CD4-positive, alpha-beta T cell treated with Interleukin-12 subunit alpha and Interleukin-12 subunit beta, for 1 hour (primary cell): ENCODE measurements at regions not wholly inside any gene's neighbourhood (a gene's known extent, or its start where the extent isn't known, plus 50 kb on each side); places are given as distances from the start of the nearest gene placed in this dataset.
"Not testable (repeated sequence)": the region's sequence is repeated elsewhere in the genome, so short reads cannot be mapped to it uniquely, and the experiment has no call there.

Experiments
- DNase-seq: peaks from one replicate; pipeline ENCODE4 v3.0.0-alpha.2; 2020

DNA sequence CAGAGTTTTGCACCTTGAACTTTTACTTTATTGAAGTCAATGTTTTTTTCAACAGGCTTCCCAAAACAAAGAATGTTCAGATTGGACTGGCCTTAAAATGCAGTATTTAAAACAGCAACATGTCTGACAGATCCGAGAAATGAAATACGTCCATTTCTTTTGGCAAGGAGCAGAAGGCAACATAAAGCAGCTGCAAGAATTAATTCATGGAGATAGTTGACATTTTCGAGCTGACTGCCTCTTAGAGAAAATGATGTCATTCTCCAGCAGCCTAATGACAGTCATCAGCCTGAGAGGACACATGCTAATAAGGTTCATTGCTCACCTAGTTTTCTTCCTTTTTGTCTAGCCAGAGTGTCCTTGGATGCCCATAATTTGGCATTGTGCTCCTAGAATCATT is 232.2 kb upstream of the SEMA6A start:
- no peak for DNase-seq

DNA sequence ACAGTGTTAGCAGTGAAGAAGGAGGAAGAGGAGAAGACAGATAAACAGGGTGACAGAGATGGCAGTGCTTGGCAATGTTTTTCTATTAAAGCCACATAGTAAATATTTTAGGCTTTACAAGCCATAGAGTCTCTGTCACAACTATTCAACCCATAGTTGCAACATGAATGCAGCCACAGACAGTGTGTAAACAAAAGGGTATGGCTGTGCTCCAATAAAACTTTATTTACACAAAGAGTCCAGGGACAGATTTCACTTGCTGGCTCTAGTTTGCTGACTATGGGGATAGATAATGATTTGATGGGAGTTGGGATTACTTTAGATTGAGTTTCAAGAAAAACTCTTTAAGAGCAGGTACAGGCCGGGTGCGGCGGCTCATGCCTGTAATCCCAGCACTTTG is 224.8 kb upstream of the SEMA6A start:
- no peak for DNase-seq

DNA sequence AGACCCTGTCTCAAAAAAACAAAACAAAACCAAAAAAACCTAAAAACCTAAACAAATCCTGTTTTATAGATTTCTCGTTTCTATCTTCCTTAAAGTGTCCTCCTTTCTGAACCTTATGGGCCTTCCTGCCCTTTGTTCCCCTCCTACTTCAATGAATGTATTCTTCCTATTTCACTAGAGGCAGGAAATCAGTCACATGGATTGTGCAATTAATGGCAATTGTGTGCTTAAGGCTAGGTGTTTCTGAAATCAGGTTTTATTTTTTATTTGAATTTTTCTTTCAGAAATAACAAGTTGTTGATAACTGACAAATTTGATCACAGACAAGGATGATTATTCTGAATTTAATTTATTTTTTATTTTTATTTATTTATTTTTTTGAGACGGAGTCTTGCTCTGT is 220.6 kb upstream of the SEMA6A start:
- no peak for DNase-seq

DNA sequence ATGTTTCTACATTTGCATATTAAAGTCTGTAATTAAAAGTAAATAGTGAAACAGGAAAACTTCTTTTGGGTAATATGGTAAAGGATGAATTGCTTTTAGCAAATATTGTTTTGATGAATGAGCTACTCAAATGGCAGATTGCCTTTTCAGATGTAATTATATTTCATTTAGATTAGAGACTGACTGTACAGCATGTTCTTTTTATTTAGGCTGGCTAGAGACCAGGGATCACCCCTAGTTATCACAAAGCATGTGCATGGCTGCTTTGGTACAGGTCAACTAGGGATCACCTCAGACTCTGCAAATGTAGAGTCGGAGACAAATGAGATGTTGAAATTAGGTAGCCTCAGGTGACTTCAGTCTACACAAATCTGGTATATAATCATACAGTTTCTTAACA is 214.9 kb upstream of the SEMA6A start:
- no peak for DNase-seq

DNA sequence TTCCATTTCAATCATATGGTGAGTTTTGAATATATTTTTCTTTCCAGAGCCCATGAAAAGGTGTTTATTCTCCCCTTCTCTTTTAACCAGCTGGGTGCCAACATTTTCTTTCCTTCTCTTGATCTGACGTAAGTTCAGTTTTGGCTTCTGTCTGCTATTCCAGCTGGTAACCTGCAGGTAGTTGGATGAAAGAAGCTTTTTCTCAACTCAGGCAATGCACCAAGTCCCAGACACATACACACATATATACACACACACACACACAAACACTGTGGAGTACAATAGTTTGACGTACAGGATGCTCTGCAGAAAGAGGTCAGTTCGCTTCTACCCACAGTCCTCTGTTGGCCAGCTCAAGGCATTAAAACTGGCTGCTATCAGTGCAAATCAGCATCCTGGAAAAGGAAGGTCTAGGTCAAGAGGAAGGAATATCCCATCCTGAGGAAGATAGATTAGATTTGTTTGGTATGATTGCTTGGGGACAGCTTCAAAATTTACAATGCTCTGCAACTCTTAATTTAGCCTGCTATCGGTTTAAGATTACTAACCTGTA is 214.3 kb upstream of the SEMA6A start:
- no peak for DNase-seq

DNA sequence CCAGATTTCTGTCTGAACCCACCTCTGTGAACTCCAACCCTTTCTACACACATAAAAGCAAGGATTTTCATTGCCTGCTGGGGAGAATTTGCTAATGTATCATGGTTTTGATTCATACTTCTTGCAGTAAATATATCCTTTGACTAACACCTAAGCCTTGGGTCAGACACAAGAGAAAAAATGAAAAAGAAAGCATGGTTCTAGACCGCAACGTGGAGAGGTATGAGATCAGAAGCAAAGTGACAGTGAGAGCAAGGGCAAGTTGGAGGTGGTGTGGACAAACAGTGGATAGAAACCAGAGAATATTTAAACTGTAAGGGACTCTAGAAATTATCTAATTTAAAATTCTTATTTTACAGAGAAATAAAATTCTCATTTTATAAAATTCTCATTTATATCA is 212.9 kb upstream of the SEMA6A start:
- no peak for DNase-seq

DNA sequence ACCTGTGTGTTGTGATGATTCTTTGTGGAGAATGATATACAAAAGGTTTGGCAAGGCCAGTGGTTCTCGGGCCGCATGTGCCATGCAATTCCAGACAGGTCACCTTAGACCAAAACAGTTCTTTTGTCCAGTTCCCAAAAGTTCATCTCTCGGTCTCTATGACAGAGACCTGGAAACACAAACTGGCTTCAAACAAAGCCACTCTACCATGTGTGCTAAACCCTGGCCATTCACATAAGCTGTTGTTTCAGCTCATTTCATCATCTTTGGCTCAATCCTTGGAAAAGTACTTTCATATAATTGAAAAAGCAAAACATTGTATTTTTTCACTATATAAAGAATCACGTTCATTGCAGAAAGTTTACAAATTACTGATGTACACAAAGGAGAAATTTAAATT is 210.5 kb upstream of the SEMA6A start:
- DNase-seq: no peak

DNA sequence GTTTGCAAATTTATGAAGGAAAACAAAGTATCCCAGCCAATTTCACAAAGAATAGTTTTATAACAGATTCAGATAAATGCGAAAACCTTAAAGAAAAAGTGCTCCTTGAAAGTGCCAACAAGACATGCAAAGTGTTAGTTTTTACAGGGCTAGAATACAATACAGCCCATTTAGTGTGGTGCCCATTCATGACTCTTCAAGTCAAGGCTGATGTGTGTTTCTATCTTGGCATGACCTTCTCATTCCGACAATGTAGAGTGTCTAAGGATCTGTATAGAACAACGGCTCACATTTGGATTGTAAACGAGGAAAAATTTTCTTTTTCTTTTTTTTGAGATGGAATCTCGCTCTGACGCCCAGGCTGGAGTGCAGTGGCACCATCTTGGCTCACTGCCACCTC is 205.2 kb upstream of the SEMA6A start:
- DNase-seq: no peak

DNA sequence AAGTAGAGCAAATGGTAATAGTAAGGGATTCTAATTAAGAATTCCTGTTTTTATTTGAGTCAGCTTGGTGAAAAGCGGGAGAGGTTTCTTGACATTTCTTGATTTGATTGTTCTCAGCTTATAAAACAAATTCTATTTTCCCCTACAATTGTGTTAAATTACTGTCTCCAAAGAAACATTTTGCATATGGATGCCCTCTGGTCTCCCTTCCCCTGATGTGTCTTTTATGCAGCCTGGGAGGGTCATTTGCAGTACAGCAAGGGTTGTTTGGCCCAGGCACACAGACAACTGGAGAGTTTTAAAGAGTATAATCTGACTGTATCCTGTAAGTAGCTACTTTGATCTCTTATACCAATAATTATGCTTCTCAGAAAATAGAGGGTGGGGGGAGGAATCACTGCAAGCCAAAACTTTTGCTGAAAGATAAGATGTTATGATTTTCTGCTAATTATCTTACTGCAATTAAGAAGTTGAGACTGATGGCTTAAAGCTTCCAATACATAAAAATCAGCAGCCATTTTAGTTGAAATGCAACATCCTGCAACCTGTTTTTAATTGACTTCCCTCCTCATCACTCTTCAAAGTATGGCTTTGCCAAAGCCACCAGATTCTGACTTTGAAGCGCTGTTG is 204.1 kb upstream of the SEMA6A start:
- DNase-seq: no peak

DNA sequence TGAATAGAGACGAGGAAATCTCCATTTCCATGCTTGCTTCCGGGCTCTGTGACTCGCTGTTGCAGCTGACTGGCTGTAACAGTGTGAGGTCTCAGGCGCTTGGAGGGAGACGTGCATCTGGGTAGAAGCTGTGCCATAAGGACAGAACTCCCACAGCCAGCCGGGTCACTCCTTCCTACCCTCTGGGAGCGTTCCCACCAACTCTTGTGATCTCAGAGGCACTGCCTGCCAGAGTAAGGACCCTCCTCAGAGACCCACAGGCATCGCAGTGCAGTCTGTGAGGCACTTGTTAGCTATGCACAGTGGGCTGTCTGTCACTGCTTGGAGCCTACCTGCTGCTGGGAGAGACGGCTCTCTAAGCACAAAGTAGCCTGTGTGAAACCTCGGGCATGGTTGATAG is 203.4 kb upstream of the SEMA6A start:
- DNase-seq: no peak

DNA sequence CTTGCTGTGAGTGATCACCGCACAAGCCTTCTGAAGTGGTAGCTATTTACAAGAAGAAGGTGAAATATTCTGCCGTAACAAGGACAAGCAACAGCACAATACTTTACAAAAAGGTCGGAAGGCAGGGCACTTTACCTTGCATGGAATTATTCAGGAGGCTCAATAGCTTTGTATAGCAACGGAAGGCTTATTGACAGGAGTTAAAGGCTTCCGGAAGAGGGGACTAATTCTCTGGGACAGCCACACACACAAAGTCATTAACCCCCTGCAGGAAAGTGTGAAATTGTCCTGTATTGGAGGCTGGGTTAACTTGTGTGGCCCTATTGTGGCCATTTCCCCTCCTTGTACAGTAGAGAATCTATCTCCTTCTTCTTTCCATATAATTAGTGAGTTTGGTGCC is 199.3 kb upstream of the SEMA6A start:
- DNase-seq: no peak

DNA sequence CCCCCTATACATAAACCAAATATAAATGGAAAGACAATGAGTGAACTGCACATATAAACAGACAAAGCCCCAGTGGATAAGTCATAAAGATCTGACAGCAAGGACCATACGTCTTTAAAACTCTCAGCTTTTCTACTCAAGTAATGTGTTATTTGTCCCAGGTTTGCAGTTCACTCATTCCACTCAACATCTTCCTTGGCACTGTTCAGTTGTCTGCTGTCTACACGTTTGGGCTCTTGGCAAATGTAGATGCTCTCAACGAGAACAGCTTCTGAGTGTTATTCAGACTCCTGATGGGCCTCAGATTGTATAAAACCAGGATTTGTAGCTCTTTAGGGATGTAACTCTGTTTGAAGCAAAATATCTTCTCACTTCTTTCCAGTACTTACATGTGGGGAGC is 198.2 kb upstream of the SEMA6A start:
- DNase-seq: no peak

DNA sequence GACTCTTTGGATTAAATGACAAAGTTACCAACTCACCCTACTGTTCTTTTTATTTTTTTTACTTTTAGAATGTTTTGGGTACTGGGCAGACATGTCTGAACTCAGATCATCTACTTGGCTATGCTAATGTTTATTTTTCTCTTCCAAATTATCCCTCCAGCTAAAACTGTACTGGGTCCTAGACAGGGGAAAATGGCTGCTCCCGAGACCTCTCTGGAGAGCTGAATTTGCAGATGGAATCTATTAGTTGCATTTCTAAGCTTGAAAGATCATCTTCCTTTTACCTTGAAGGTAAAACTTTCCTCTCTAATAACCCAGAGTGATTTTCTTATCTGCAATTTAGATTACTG is 197.5 kb upstream of the SEMA6A start:
- DNase-seq: no peak

DNA sequence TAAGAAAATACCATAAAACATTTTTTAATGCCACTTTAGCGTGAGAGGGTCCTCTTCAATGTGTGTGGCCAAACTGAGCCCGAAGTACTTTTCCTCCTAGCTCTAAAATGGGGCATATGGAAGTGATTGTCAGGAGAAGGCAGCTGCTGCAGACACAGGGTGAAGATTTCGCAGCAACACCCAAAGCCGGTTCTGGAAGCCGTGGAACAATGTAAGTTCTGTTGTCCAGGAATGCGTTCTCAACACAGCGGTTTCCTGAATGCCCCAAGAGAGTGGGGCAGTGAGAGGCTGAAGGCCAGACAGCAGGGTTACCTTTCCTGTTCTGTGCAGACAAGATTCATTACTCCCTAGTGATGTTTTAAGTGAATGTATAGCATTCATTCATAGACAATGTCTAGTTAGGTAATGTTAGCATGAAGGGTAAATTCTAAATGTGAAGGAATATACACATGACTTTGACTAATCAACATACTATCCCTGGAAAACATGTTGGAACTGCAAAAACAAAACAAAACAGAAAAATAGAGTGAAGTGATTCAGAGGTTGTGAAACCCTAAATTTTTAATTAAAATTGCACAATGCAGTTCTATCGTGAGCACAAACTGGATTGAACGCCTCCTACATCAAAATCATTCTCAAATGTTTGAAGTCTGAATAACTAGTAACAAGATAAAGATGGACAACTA is 197.0 kb upstream of the SEMA6A start:
- no peak for DNase-seq

DNA sequence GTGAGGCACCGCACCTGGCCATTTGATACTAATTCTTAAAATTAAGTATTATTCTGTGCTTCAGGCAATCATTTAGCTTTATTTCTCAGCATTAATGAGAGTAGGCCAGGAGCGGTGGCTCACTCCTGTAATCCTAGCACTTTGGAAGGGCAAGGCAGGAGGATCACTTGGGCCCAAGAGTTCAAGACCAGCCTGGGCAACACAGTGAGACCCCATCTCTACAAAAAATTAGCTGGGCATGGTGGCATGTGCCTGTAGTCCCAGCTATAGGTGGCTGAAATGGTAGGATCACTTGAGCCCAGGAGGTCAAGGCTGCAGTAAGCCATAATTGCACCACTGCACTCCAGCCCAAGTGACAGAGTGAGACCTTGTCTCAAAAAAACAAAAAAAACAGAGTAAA is 195.3 kb upstream of the SEMA6A start:
- not testable (repeated sequence) for DNase-seq

DNA sequence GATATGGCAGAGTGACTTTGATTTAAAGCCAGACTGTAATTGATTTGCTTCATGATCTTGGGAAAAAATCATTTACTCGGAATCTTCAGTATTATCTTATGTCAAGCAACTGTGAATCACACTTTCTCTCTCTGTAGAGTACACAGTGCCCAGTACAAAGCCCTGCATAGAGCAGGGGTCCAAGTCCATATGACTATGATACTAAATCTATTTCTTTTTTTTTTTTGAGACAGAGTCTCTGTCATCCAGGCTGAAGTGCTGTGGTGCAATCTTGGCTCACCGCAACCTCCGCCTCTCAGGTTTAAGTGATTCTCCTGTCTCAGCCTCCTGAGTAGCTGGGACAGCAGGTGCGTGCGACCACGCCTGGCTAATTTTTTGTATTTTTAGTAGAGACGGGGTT is 194.8 kb upstream of the SEMA6A start:
- DNase-seq: no peak

DNA sequence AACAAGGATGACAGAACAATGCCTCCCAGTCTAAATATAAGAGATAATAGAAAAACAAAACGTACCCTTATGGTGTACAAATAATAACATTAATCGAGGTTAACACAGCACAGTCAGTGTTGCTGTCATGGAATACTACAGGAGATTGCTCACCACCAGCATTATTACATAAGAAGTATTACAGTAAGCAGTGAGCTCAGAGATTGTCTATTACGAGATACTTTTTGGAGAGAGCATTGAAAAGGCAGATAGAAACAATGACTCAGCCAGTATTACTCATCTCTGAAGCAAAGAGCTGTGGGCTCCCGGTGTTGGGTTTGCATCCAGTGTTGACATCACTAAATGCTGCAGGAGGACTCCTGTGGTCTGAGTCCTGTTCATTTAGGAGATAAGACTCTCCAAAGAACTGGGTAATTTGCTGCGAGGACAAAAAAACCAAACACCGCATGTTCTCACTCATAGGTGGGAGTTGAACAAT is 191.9 kb upstream of the SEMA6A start:
- DNase-seq: no peak

DNA sequence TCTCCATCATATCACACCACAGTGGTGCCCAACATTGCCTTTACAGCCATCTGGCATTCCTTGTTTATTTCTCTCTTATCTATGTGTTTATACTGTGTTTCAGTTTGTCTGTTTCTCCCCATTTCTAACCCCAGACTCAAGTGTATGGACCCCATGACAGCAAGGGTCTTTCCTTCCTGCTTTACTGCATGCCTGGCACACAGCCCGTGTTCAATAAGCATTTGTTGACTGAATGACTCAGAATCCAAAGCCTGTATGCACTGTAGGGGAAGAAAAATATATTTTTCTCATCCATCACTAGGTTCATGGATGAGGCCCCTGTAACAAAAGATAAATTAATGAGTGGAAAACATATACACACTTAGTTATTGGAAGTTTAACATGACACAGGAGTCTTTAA is 190.8 kb upstream of the SEMA6A start:
- DNase-seq: no peak

DNA sequence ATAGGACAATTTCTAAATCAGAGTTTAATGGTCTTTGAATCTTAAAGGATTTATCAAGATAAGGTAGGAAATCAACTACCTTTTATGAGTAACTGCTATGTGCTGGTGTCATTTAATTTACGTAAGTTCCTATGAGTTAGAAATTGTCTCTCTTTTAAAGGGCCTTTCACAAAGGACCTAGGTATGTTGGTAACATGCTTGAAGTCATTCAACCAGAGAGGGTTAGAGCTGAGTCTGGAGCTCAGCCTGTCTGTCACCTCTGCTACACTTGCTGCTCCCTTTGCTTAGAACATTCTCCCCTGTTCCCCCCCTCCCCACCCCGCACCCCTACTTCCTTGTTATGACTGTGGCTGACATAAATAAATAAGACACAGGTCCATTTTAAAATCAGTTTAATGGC is 190.3 kb upstream of the SEMA6A start:
- DNase-seq: no peak

DNA sequence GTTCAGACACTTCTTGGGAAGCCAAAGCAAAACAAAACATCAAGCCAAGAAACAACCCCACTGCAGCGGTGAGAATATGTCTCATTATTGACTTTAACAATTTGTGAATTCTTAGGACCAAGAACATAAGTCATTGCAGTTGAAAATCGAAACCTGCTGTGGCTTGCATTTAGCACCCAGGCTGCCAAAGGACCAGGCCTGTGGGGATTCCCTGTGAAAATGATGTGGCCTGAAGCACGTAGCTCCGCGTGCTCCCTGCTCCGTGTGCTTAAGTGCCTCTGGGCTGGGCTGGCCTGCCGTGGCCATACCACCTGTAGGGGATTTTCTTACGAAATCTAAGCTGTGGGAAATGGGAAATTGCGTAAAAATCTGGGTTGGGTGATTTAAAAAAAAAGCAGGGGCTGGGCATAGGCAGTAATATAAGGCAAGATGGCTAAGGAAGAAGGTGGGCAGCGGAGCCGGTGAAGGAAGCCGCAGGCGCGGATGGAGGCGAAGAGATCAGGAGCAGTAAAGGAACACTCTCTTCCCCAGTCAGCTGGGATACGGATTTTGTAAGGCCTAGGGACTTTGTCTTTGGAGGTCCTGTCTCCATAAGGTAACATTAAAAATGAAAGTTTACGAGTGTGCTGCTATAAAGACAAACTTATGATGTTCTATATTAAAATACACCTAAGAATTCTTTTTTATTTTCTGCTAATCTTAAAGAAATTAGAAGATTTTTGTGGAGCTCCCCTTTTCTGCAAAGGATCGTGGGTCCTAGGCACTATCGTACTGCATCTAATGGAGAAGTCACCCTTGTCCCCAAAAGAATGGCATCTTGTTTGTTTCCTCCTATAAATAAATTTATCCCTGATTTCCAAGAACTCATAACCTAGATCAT is 189.6 kb upstream of the SEMA6A start:
- DNase-seq: no peak

DNA sequence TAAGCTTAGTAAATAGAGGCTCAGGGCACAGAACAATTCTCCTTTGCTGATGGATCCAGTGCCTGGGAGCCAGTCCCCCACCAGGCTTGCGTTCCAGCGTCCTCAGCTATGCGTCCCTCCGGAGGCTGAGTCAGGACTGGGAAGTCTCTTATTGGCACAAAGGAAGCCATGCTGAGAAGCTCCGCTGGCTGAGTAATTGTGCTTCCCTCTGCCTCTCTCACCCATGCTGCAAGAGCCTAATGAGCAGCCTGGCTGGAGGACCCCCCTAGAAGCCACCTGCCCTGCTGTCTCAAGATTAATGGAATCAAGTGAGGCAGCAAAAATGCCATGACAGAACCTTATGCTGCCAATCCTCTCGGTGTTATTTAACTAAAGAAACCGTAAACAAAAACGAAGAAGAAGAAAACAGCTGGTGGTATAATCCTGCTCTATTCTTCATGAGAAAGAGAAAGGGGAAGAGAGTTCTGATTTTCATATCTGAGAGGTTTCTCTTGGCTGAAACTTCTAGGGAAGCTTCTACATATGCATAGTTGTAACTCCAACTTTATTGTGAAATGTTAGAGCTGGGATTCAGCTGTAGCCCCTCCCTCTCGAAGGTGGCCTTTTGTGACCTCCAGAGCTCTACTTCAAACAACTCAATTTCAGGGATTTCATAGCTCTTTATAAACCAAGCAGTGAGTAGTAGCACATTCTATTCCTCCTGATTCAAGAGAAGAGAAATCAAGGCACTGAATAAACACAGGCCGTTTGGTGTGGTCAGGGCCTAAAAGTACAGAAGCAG is 185.4 kb upstream of the SEMA6A start:
- no peak for DNase-seq

DNA sequence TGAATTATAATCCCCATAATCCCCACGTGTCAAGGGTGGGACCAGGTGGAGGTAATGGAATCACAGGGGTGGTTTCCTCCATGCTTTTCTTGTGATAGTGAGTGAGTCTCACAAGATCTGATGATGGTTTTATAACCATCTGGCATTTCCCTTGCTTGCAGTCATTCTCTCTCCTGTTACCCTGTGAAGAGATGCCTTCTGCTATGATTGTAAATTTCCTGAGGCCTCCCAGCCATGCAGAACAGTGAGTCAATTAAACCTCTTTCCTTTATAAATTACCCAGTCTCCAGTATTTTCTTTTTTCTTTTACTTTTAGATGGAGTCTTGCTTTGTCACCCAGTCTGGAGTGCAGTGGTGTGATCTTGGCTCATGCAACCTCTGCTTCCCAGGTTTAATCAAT is 182.7 kb upstream of the SEMA6A start:
- DNase-seq: no peak

DNA sequence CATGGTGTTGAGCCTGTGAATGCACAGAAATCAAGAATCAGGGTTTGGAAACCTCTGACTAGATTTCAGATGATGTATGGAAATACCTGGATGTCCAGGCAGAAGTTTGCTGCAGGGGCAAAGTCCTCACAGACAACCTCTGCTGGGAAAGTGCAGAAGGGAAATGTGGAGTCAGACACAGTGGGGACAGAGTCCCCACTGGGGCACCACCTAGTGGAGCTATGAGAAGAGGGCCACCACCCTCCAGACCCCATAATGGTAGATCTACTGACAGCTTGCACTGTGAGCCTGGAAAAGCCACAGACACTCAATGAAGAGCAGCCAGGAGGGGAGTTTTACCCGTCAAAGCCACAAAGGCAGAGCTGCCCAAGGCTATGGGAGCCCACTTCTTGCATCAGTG is 181.9 kb upstream of the SEMA6A start:
- DNase-seq: no peak
